Vagina (tissue), 2 donors: ENCODE measurements at regions not wholly inside any gene's neighbourhood (a gene's known extent, or its start where the extent isn't known, plus 50 kb on each side); places are given as distances from the start of the nearest gene placed in this dataset.

ENCODE experiments used
- DNase-seq, 2 donors: peaks; one replicate each; pipeline ENCODE4 v3.0.0-alpha.2; 2017; ENCODE audit errors: extremely low spot score in 2 of 2
- H3K27ac ChIP-seq: fragments of 200-600 bp; sonication (generic); one replicate; pipeline ENCODE4 v1.5.1; 2019
- H3K27me3 ChIP-seq: fragments of 200-600 bp; sonication (generic); one replicate; pipeline ENCODE4 v1.5.1; 2019
- H3K36me3 ChIP-seq, 2 donors: fragments of 200-600 bp; sonication (generic); one replicate each; pipeline ENCODE4 v1.5.1; 2017 to 2019
- H3K4me1 ChIP-seq: fragments of 200-600 bp; sonication (generic); one replicate; pipeline ENCODE4 v1.5.1; 2019
- H3K4me3 ChIP-seq, 2 donors: fragments of 200-600 bp; sonication (generic); 1 replicate in 1 of 2; 2 replicates in 1 of 2; pipeline ENCODE4 v1.5.1; 2016 to 2019
- H3K9me3 ChIP-seq: fragments of 200-600 bp; sonication (generic); one replicate; pipeline ENCODE4 v1.5.1; 2019
- POLR2A ChIP-seq, 2 donors: fragments of 450-650 bp; IDR thresholded peaks; one replicate each; pipeline ENCODE4 v1.6.1; 2017; ENCODE audit warnings: antibody characterized with exemption in 2 of 2, mild to moderate bottlenecking in 2 of 2, moderate library complexity in 2 of 2
- POLR2AphosphoS5 ChIP-seq, 2 donors: sonication (generic); formaldehyde crosslinking; IDR thresholded peaks; one replicate each; pipeline ENCODE4 v1.9.0; 2017; ENCODE audit warnings: antibody characterized with exemption in 2 of 2, mild to moderate bottlenecking in 2 of 2, low read depth in 1 of 2; ENCODE audit not compliant: insufficient read depth in 1 of 2
- intact Hi-C: fragments of 100-400 bp; cut with DNase I; formaldehyde crosslinking; loops from one replicate; pipeline ENCODE4 v1.15.1; 2023
- TF ChIP-seq, protein P1 (sequence below), 3 experiments: fragments of 450-650 bp in 2 of 3; fragments of 200-600 bp in 1 of 3; sonication (generic) in 1 of 3; IDR thresholded peaks; one replicate each; pipeline ENCODE4 v1.5.1; 2017 to 2019; ENCODE audit warnings: antibody characterized with exemption in 3 of 3, mild to moderate bottlenecking in 2 of 3, moderate library complexity in 2 of 3

DNA sequence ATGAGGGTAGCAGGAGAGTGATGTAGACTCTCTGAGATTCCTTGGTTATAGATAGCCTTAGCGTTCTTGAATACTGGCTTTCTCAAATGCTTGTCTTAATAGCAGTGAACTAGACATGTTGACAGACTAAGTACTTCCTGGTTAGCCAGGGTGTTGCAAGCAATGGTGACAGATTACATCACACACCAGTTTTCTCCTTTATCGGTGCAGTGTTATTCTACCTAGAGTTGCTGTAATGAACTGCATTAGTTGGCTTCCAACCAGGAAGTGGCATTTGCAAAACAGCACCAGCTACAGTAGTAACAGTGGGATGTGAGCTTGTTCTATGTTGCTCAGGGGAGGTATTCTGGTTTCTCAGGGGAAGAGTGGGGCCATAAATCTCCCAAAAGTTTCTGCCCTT lies 582.2 kb upstream of the DDX18 start:
- no peaks in the 10 kb centered on the region for H3K27me3 ChIP-seq
- H3K36me3 ChIP-seq, result no peaks in the 10 kb centered on the region
- no peaks in the 10 kb centered on the region for H3K4me1 ChIP-seq
- intact Hi-C loops, result no loop called here
- no peaks in the 10 kb centered on the region for H3K9me3 ChIP-seq
- DNase-seq, result no peak
- TF ChIP-seq POLR2A (IDR thresholded peaks at IDR 0.05) (no peak), POLR2AphosphoS5 (IDR thresholded peaks at IDR 0.05; ENCODE audit: insufficient read depth in 1 of 2, low read depth in 1 of 2) (no peak)
- TF ChIP-seq, protein P1, sequence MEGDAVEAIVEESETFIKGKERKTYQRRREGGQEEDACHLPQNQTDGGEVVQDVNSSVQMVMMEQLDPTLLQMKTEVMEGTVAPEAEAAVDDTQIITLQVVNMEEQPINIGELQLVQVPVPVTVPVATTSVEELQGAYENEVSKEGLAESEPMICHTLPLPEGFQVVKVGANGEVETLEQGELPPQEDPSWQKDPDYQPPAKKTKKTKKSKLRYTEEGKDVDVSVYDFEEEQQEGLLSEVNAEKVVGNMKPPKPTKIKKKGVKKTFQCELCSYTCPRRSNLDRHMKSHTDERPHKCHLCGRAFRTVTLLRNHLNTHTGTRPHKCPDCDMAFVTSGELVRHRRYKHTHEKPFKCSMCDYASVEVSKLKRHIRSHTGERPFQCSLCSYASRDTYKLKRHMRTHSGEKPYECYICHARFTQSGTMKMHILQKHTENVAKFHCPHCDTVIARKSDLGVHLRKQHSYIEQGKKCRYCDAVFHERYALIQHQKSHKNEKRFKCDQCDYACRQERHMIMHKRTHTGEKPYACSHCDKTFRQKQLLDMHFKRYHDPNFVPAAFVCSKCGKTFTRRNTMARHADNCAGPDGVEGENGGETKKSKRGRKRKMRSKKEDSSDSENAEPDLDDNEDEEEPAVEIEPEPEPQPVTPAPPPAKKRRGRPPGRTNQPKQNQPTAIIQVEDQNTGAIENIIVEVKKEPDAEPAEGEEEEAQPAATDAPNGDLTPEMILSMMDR (IDR thresholded peaks at IDR 0.05), result no peak
- no peak overlapping the region for H3K27ac ChIP-seq
- H3K4me3 ChIP-seq, result no peak overlapping the region

DNA sequence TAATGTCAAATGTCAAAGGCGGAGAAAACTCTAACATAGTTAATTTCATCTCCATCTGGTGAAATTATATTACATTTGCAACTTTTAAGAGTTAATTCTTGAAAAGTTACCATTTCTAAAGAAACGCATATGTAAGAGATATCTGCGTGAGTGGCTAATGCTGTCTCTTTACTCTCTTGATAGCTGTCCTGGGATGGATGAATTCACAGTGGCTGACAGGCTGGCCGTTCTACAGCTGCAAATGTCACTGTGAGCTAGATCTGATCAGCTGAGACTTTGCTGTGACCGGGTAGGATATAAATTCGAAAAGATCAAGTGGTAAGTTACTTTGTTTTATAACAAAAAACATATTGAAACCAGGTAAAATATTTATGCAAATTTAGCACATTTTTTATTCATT lies 557.1 kb upstream of the DDX18 start:
- Histone ChIP-seq H3K27me3 (no peaks in the 10 kb centered on the region), H3K36me3 (no peaks in the 10 kb centered on the region), H3K4me1 (no peaks in the 10 kb centered on the region), H3K4me3 (no peak overlapping the region), H3K9me3 (no peaks in the 10 kb centered on the region), H3K27ac (no peak overlapping the region)
- no peak for DNase-seq
- intact Hi-C loops, result no loop called here
- no peak for TF ChIP-seq POLR2AphosphoS5 (IDR thresholded peaks at IDR 0.05; ENCODE audit: insufficient read depth in 1 of 2, low read depth in 1 of 2)
- no peak for TF ChIP-seq POLR2A (IDR thresholded peaks at IDR 0.05)
- TF ChIP-seq, protein P1 (IDR thresholded peaks at IDR 0.05), result no peak

DNA sequence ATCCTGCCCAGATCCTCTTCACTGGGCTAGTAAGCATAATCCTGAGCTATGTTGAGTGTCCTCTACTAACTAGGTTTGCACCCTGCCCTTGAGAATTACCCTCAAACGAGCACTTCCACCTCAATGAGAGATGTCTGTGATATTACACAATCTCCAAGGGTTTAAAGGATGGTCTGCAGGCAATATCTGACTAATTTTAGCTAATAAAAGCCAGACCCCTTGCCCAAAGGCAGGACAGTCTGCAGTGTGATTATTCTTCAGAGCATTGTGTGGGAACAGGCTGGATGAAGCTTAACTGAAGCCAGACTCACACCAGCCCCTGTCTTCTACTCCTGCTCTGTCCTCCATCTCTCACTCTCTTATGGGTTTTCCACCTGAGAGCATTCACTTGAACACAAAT lies 544.9 kb upstream of the DDX18 start:
- no peak overlapping the region for H3K4me3 ChIP-seq
- H3K9me3 ChIP-seq, result no peaks in the 10 kb centered on the region
- no peak overlapping the region for H3K27ac ChIP-seq
- H3K4me1 ChIP-seq, result no peaks in the 10 kb centered on the region
- no peaks in the 10 kb centered on the region for H3K27me3 ChIP-seq
- TF ChIP-seq POLR2A (IDR thresholded peaks at IDR 0.05), result no peak
- TF ChIP-seq, protein P1 (IDR thresholded peaks at IDR 0.05), result no peak
- DNase-seq, result no peak
- intact Hi-C loops, result no loop called here
- no peaks in the 10 kb centered on the region for H3K36me3 ChIP-seq

- Histone ChIP-seq H3K27ac (no peak overlapping the region), H3K36me3 (no peaks in the 10 kb centered on the region), H3K27me3 (no peaks in the 10 kb centered on the region), H3K4me1 (no peaks in the 10 kb centered on the region), H3K4me3 (no peak overlapping the region), H3K9me3 (no peaks in the 10 kb centered on the region)
- intact Hi-C loops, result no loop called here
- no peak for DNase-seq
- TF ChIP-seq, protein P1 (IDR thresholded peaks at IDR 0.05), result no peak
- TF ChIP-seq POLR2AphosphoS5 (IDR thresholded peaks at IDR 0.05; ENCODE audit: insufficient read depth in 1 of 2, low read depth in 1 of 2) (no peak), POLR2A (IDR thresholded peaks at IDR 0.05) (no peak)
Observed at GRCh38 chr2:117271631-117272030, 542.9 kb upstream of the DDX18 start.

DNA sequence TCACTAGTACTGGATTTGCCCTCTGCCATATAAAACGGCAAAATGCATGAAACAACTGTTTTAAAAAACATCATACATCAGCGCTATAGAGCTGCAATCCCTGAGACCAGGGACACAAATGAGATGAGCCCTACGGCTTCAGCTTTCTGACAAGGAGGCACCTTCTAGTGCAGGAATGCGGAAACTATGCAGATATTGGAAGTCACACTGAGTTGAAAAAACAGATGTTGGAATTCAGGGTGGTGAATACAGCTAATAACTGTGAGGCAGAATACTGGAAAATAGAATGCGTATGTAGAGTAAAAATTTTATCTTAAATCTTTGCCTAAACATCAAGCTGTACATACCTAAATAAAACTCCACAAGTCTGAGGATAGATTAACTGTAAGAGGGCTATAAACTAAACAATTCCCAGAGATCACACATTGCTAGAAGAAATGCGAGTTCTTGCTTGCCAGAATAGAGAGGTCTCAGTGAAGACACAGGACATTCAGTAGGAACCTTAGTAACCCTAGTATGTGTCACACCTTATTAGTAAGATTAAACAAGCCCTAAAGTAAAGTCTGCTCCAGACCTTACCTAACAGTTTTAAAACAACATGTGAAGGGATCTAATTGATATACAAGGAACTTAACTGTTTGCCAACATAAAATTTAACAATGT lies 541.4 kb upstream of the DDX18 start:
- H3K4me3 ChIP-seq, result no peak overlapping the region
- H3K27me3 ChIP-seq, result no peaks in the 10 kb centered on the region
- no peak for DNase-seq
- no peak for TF ChIP-seq POLR2A (IDR thresholded peaks at IDR 0.05)
- TF ChIP-seq POLR2AphosphoS5 (IDR thresholded peaks at IDR 0.05; ENCODE audit: insufficient read depth in 1 of 2, low read depth in 1 of 2), result no peak
- TF ChIP-seq, protein P1 (IDR thresholded peaks at IDR 0.05), result no peak
- intact Hi-C loops, result no loop called here
- no peaks in the 10 kb centered on the region for H3K9me3 ChIP-seq
- no peaks in the 10 kb centered on the region for H3K4me1 ChIP-seq
- no peaks in the 10 kb centered on the region for H3K36me3 ChIP-seq
- no peak overlapping the region for H3K27ac ChIP-seq
